A204.1 (cell line): ENCODE measurements at regions not wholly inside any gene's neighbourhood (a gene's known extent, or its start where the extent isn't known, plus 50 kb on each side); places are given as distances from the start of the nearest gene placed in this dataset.

ENCODE experiments used
- FAIRE-seq: peaks from 2 replicates; lab custom pipeline; 2012; peaks lifted over from hg19 to GRCh38; lab: Jason Lieb, UNC

GRCh38 chr2:146260551-146260950 lies 1584.3 kb upstream of the ACVR2A start:
- FAIRE-seq = no peak

GRCh38 chr2:146259816-146260215 lies 1585.0 kb upstream of the ACVR2A start:
- no peak for FAIRE-seq

GRCh38 chr2:146258071-146258470 lies 1586.8 kb upstream of the ACVR2A start:
- FAIRE-seq = no peak

- no peak for FAIRE-seq
Measured at GRCh38 chr2:146252119-146252518, 1592.7 kb upstream of the ACVR2A start.

- no peak for FAIRE-seq
Measured at GRCh38 chr2:146251328-146251727, 1593.5 kb upstream of the ACVR2A start.

GRCh38 chr2:146246736-146247523 lies 1597.9 kb upstream of the ACVR2A start:
- no peak for FAIRE-seq

- no peak for FAIRE-seq
Measured at GRCh38 chr2:146246002-146246735, 1598.7 kb upstream of the ACVR2A start.

GRCh38 chr2:146244830-146245229 lies 1600.0 kb upstream of the ACVR2A start:
- FAIRE-seq = no peak

GRCh38 chr2:146244131-146244530 lies 1600.7 kb upstream of the ACVR2A start:
- FAIRE-seq = no peak

- no peak for FAIRE-seq
Measured at GRCh38 chr2:146241023-146241422, 1603.8 kb upstream of the ACVR2A start.

GRCh38 chr2:146240391-146240790 lies 1604.4 kb upstream of the ACVR2A start:
- FAIRE-seq = no peak

GRCh38 chr2:146239392-146240135 lies 1605.3 kb upstream of the ACVR2A start:
- no peak for FAIRE-seq

- no peak for FAIRE-seq
Measured at GRCh38 chr2:146238254-146238966, 1606.4 kb upstream of the ACVR2A start.

- FAIRE-seq = no peak
Measured at GRCh38 chr2:146235158-146235557, 1609.7 kb upstream of the ACVR2A start.

- FAIRE-seq = no peak
Measured at GRCh38 chr2:146229508-146230155, 1615.2 kb upstream of the ACVR2A start.

- FAIRE-seq = no peak
Measured at GRCh38 chr2:146228466-146229058, 1616.3 kb upstream of the ACVR2A start.

GRCh38 chr2:146228020-146228393 lies 1616.8 kb upstream of the ACVR2A start:
- FAIRE-seq = no peak

GRCh38 chr2:146227152-146228019 lies 1617.4 kb upstream of the ACVR2A start:
- FAIRE-seq = no peak

- FAIRE-seq = no peak
Measured at GRCh38 chr2:146226077-146226476, 1618.8 kb upstream of the ACVR2A start.

- FAIRE-seq = no peak
Measured at GRCh38 chr2:146221826-146222225, 1623.0 kb upstream of the ACVR2A start.
